ENCODE measurements at regions not wholly inside any gene's neighbourhood (a gene's known extent, or its start where the extent isn't known, plus 50 kb on each side); places are given as distances from the start of the nearest gene placed in this dataset.

GRCh38 chr6:147664092-147664491 lies 155.6 kb downstream of the SAMD5 start:
- H3K9me3 ChIP-seq (ENCODE audit: control insufficient read depth in 1 of 2, insufficient read depth in 1 of 2, low read depth in 1 of 2, low read length in 2 of 2) = no peaks in the 10 kb centered on the region
- ATAC-seq = no peak
- ChIA-PET POLR2A (no interaction called here), RAD21 (ENCODE audit: low non-redundant PET in 1 of 2, low total read pairs in 2 of 2, uncharacterized antibody in 2 of 2, unreplicated experiment in 2 of 2) (no interaction called here), CTCF (no interaction called here)
- DNase-seq (ENCODE audit: low read depth, low spot score) = no peak
- no peak overlapping the region for H3K9ac ChIP-seq (ENCODE audit: low read length)
- intact Hi-C loops (cut with micrococcal nuclease) = no loop called here
- no peaks in the 10 kb centered on the region for H4K20me1 ChIP-seq (ENCODE audit: insufficient read depth)
- H3K4me2 ChIP-seq (ENCODE audit: low read length) = no peak overlapping the region
- H3K9me2 ChIP-seq (ENCODE audit: insufficient read depth) = no peaks in the 10 kb centered on the region
- H3K36me3 ChIP-seq (ENCODE audit: control insufficient read depth in 1 of 2, insufficient read depth in 2 of 2, low read length in 2 of 2) = no peaks in the 10 kb centered on the region
- no peaks in the 10 kb centered on the region for H3K79me2 ChIP-seq (ENCODE audit: insufficient read depth, low read length)
- BruUV-seq (replicated peaks) = no TSS peak
- no peak for TF ChIP-seq EZH2phosphoT487 (IDR thresholded peaks at IDR 0.05; ENCODE audit: borderline replicate concordance)
- H3K27ac ChIP-seq (ENCODE audit: low read depth, low read length) = no peak overlapping the region
- H2AFZ ChIP-seq (ENCODE audit: low read depth, low read length, poor library complexity, severe bottlenecking) = no peak overlapping the region
- no peaks in the 10 kb centered on the region for H3K4me1 ChIP-seq (ENCODE audit: control insufficient read depth in 1 of 2, insufficient read depth in 2 of 2, low read length in 2 of 2)
- H3K4me3 ChIP-seq (replicated peaks in 1 of 2; ENCODE audit: low read depth in 1 of 2, low read length in 2 of 2) = no peak overlapping the region
- no peaks in the 10 kb centered on the region for H3K27me3 ChIP-seq (ENCODE audit: insufficient read depth, low read length)

- no TSS peak for BruUV-seq (replicated peaks)
- TF ChIP-seq ELF1 (IDR thresholded peaks at IDR 0.05; ENCODE audit: borderline replicate concordance, low read depth) (no peak), SRF (IDR thresholded peaks at IDR 0.05; ENCODE audit: low read depth) (no peak), POLR2A (IDR thresholded peaks at IDR 0.05; ENCODE audit: borderline replicate concordance, extremely low read depth, insufficient read depth, insufficient read length) (no peak), ZBTB33 (IDR thresholded peaks at IDR 0.05; ENCODE audit: extremely low read depth, insufficient replicate concordance, low read length) (no peak), CBX3 (IDR thresholded peaks at IDR 0.05; ENCODE audit: low read depth) (no peak), JUND (IDR thresholded peaks at IDR 0.05) (no peak), CEBPB (IDR thresholded peaks at IDR 0.05; ENCODE audit: low read depth) (no peak), YY1 (IDR thresholded peaks at IDR 0.05; ENCODE audit: extremely low read depth, insufficient replicate concordance, low read depth, low read length) (no peak), POLR2AphosphoS5 (IDR thresholded peaks at IDR 0.05; ENCODE audit: low read depth, low read length) (no peak), ZNF274 (IDR thresholded peaks at IDR 0.05; ENCODE audit: low read depth, low read length) (no peak), ATF3 (IDR thresholded peaks at IDR 0.05) (no peak), TCF7L2 (IDR thresholded peaks at IDR 0.05; ENCODE audit: borderline replicate concordance, extremely low read depth, insufficient read depth, insufficient read length) (no peak), RAD21 (IDR thresholded peaks at IDR 0.05; ENCODE audit: low read depth) (no peak), FOSL1 (IDR thresholded peaks at IDR 0.05; ENCODE audit: low read depth) (no peak)
- Histone ChIP-seq H3K27ac (ENCODE audit: low read depth, low read length) (no peak overlapping the region), H3K27me3 (ENCODE audit: insufficient read depth, low read length) (no peaks in the 10 kb centered on the region), H2AFZ (ENCODE audit: low read depth, low read length, poor library complexity, severe bottlenecking) (no peak overlapping the region), H3K36me3 (ENCODE audit: control insufficient read depth in 1 of 2, insufficient read depth in 2 of 2, low read length in 2 of 2) (no peaks in the 10 kb centered on the region), H3K4me1 (ENCODE audit: control insufficient read depth in 1 of 2, insufficient read depth in 2 of 2, low read length in 2 of 2) (no peaks in the 10 kb centered on the region), H4K20me1 (ENCODE audit: insufficient read depth) (no peaks in the 10 kb centered on the region), H3K9me2 (ENCODE audit: insufficient read depth) (no peaks in the 10 kb centered on the region), H3K9me3 (ENCODE audit: control insufficient read depth in 1 of 2, insufficient read depth in 1 of 2, low read depth in 1 of 2, low read length in 2 of 2) (no peaks in the 10 kb centered on the region), H3K9ac (ENCODE audit: low read length) (no peak overlapping the region), H3K4me2 (ENCODE audit: low read length) (no peak overlapping the region), H3K79me2 (ENCODE audit: insufficient read depth, low read length) (no peaks in the 10 kb centered on the region), H3K4me3 (replicated peaks in 1 of 2; ENCODE audit: low read depth in 1 of 2, low read length in 2 of 2) (no peak overlapping the region)
- RAD21 ChIA-PET (ENCODE audit: low non-redundant PET in 1 of 2, low total read pairs in 2 of 2, uncharacterized antibody in 2 of 2, unreplicated experiment in 2 of 2) = no interaction called here
- no peak for DNase-seq (ENCODE audit: low read depth, low spot score)
- no peak for ATAC-seq
- intact Hi-C loops (cut with micrococcal nuclease) = no loop called here
- POLR2A ChIA-PET = interaction anchor here (0.6 kb wide), 1 partner anchor 69 kb away, joined by 3 read pairs; no protein-coding TSS in a partner anchor
- CTCF ChIA-PET = no interaction called here
Observed at GRCh38 chr6:147666255-147666654, 157.8 kb downstream of the SAMD5 start.
